Lower leg skin (tissue), 4 donors: ENCODE measurements at regions not wholly inside any gene's neighbourhood (a gene's known extent, or its start where the extent isn't known, plus 50 kb on each side); places are given as distances from the start of the nearest gene placed in this dataset.

Experiments used
- DNase-seq, 2 donors: peaks; one replicate each; pipeline ENCODE4 v3.0.0-alpha.2; 2019; ENCODE audit warnings: low spot score in 2 of 2
- H3K4me3 ChIP-seq: fragments of 200-600 bp; sonication (generic); 2 replicates; pipeline ENCODE4 v1.5.1; 2017; ENCODE audit warnings: mild to moderate bottlenecking, low read depth; ENCODE audit not compliant: poor library complexity, severe bottlenecking
- CTCF ChIP-seq, 3 donors: fragments of 450-650 bp; IDR thresholded peaks; one replicate each; pipeline ENCODE4 v1.5.1; 2016; ENCODE audit warnings: antibody characterized with exemption in 3 of 3, mild to moderate bottlenecking in 3 of 3, moderate library complexity in 2 of 3
- POLR2A ChIP-seq, 2 donors: fragments of 450-650 bp; IDR thresholded peaks; one replicate each; pipeline ENCODE4 v1.6.1; 2016 to 2017; ENCODE audit warnings: antibody characterized with exemption in 2 of 2, mild to moderate bottlenecking in 1 of 2, moderate library complexity in 1 of 2
- WGBS, 2 donors: methylation state at CpG; one replicate each; pipeline ENCODE4 v1.1.5; 2018; 5-methylcytosine and 5-hydroxymethylcytosine counted together
- intact Hi-C: fragments of 100-400 bp; cut with DNase I; formaldehyde crosslinking; loops from one replicate; pipeline ENCODE4 v1.15.0; 2023; ENCODE audit warnings: low total_unique reads

- TF ChIP-seq POLR2A (IDR thresholded peaks at IDR 0.05) = no peak
- TF ChIP-seq CTCF (IDR thresholded peaks at IDR 0.05) = no peak
- peak in 1 of 2 donors; percentile 60 for DNase-seq
- H3K4me3 ChIP-seq = no peak overlapping the region
- intact Hi-C loops = no loop called here
- WGBS, 2 donors = 80 to 88% methylated on average over 17 of the region's 17 CpGs
These were observed 110.8 kb downstream of the EDN3 start for GRCh38 chr20:59411170-59411569.

- peak in 1 of 2 donors; percentile 37 for DNase-seq
- TF ChIP-seq POLR2A (IDR thresholded peaks at IDR 0.05) = no peak
- no peak for TF ChIP-seq CTCF (IDR thresholded peaks at IDR 0.05)
- no peak overlapping the region for H3K4me3 ChIP-seq
- intact Hi-C loops = no loop called here
- 82 to 84% methylated on average over 6 to 7 of the region's 7 CpGs for WGBS, 2 donors
These were observed 111.2 kb downstream of the EDN3 start for GRCh38 chr20:59411589-59411988.

- intact Hi-C loops = no loop called here
- no peak overlapping the region for H3K4me3 ChIP-seq
- WGBS, 2 donors = 65 to 80% methylated on average over 6 of the region's 6 CpGs
- TF ChIP-seq CTCF (IDR thresholded peaks at IDR 0.05) = no peak
- peak in 1 of 2 donors; percentile 52 for DNase-seq
These were observed 111.8 kb downstream of the EDN3 start for GRCh38 chr20:59412181-59412580.

- 69 to 72% methylated on average over 6 of the region's 6 CpGs for WGBS, 2 donors
- intact Hi-C loops = no loop called here
- DNase-seq = peak in 1 of 2 donors; percentile 52
- TF ChIP-seq CTCF (IDR thresholded peaks at IDR 0.05) (no peak), POLR2A (IDR thresholded peaks at IDR 0.05) (no peak)
- no peak overlapping the region for H3K4me3 ChIP-seq
These were observed 112.5 kb downstream of the EDN3 start for GRCh38 chr20:59412875-59413284.

- DNase-seq = peak in 1 of 2 donors; percentile 53
- intact Hi-C loops = no loop called here
- WGBS, 2 donors = 81 to 88% methylated on average over 6 of the region's 6 CpGs
- TF ChIP-seq CTCF (IDR thresholded peaks at IDR 0.05) (no peak), POLR2A (IDR thresholded peaks at IDR 0.05) (no peak)
- no peak overlapping the region for H3K4me3 ChIP-seq
These were observed 113.0 kb downstream of the EDN3 start for GRCh38 chr20:59413326-59413865.
